Fibroblast of mammary gland (primary cell): ENCODE measurements at regions not wholly inside any gene's neighbourhood (a gene's known extent, or its start where the extent isn't known, plus 50 kb on each side); places are given as distances from the start of the nearest gene placed in this dataset.
A peak's percentile ranks its signal among the peaks of the same experiment; 100 is the strongest.

Experiments used
- DNase-seq: peaks from one replicate; pipeline ENCODE4 v3.0.0-alpha.2; 2010; ENCODE audit warnings: low read depth
- H3K4me3 ChIP-seq: 2 replicates; pipeline ENCODE4 v1.5.1; 2011; ENCODE audit warnings: low read depth, mild to moderate bottlenecking, low read length, moderate library complexity; ENCODE audit not compliant: control insufficient read depth
- TF ChIP-seq, protein P1 (sequence below): conservative IDR thresholded peaks from 2 replicates; pipeline ENCODE4 v1.5.1; 2011; ENCODE audit warnings: low read depth, low read length, inconsistent platforms; ENCODE audit not compliant: control insufficient read depth, insufficient read depth

DNA sequence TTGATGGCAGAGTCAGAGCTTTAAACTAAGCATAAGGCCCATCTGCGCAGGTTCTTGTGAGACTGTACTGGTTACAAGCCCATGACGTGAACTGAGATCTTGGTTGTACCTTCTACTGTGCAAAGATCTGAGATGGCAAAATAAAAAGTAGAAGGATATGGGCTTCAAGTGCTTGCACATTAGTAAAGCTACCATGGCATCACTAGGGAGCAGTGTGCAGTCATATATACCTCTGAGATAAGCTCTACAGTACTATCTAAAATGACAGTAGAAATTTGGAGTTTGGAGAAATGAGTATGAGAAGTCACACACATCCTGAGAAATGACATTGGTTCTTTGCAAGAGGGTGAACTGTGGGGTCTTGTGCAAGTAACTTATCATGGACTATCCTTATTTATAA is 408.2 kb upstream of the PRR16 start:
- peak; percentile 79 for DNase-seq
- TF ChIP-seq, protein P1, sequence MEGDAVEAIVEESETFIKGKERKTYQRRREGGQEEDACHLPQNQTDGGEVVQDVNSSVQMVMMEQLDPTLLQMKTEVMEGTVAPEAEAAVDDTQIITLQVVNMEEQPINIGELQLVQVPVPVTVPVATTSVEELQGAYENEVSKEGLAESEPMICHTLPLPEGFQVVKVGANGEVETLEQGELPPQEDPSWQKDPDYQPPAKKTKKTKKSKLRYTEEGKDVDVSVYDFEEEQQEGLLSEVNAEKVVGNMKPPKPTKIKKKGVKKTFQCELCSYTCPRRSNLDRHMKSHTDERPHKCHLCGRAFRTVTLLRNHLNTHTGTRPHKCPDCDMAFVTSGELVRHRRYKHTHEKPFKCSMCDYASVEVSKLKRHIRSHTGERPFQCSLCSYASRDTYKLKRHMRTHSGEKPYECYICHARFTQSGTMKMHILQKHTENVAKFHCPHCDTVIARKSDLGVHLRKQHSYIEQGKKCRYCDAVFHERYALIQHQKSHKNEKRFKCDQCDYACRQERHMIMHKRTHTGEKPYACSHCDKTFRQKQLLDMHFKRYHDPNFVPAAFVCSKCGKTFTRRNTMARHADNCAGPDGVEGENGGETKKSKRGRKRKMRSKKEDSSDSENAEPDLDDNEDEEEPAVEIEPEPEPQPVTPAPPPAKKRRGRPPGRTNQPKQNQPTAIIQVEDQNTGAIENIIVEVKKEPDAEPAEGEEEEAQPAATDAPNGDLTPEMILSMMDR, result peak; percentile 59
- no peak overlapping the region for H3K4me3 ChIP-seq

DNA sequence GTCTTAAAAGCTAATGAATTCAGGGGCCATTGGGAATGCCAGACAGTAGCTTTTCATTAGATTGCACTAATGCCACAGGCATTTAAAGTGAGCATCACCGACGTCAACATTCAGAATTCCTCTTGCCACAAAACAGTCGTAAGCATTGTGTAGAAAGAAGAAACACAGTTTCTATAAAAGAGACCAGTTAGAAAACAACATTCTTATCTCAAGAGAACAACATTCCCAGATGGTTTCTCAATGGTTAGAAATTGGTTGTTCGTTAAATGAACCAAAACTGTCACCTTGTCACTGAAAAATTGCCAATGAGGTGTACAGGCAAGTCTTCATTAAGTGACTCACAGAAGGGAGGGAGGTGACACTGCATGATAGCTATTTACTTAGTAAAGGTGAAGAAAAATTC is 401.6 kb upstream of the PRR16 start:
- no peak overlapping the region for H3K4me3 ChIP-seq
- TF ChIP-seq, protein P1, result no peak
- DNase-seq, result peak; percentile 8

DNA sequence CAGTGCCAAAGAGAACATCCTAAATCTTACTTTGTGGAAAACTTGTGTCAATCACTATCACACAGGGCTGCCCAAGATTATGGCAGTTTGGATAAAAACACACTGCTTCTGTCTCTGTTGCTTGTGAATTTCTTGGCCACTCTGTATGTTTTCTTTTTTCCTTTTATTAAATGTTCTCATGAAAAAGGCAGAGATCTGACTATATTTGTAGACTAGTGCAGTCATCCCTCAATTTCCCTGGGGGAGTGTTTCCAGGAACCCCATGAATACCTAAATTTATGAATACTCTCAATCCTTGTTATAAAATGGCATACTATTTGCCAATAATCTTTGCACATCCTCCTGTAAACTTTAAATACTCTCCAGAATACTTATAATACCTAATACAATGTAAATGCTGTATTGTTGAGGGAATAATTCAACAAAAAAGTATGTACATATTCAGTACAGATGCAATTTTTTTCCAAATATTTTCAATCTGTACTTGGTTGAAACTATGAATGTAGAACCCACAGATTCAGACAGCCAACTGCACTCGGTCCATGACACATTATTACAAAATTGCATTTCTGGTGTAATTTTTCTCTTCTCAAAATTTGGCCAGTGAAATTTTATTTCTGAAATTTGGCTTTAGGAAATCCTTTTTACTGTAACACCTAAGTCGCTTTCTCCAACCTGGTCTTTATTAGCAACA is 391.9 kb upstream of the PRR16 start:
- DNase-seq, result no peak
- TF ChIP-seq, protein P1, result no peak
- no peak overlapping the region for H3K4me3 ChIP-seq

DNA sequence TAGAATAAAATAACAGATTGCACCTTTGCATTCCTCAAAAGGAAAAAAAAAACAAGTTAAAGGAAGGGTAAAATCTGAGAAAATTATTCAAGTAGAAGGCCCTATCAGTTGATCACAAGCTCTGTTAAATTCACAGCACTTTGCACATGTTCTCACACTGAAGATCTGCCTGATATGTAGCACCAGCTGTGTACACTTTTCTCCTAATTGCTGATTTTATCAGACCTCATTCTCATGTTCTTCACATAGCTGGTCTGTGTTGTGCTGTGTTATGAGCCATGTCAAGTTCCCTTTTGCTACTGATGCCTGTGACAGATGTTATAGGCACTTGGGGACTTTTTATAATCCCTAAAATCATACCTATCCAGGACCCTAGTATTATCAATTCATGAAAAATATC is 390.4 kb upstream of the PRR16 start:
- TF ChIP-seq, protein P1, result no peak

DNA sequence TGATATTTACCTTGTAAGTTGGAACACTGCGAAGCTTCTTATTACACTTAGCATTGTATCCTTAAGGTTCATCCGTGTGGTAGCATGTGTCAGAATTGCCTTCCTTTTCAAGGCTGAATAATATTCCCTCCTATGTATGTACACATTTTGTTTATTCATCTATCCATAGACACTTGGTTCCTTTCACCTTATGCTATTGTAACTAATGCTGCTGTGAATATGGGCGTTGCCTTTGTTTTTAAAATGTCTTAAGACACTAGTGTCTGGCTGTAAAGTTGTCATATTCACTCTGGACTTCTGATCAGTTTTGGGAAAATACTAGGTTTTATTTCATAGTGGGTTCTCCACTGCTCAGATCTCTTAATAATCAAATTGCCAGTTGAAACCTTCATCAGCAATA is 383.3 kb upstream of the PRR16 start:
- H3K4me3 ChIP-seq, result no peak overlapping the region
- TF ChIP-seq, protein P1, result no peak
- no peak for DNase-seq

More for the DNA sequence above, 390.4 kb upstream of the PRR16 start:
- no peak overlapping the region for H3K4me3 ChIP-seq
- no peak for DNase-seq

DNA sequence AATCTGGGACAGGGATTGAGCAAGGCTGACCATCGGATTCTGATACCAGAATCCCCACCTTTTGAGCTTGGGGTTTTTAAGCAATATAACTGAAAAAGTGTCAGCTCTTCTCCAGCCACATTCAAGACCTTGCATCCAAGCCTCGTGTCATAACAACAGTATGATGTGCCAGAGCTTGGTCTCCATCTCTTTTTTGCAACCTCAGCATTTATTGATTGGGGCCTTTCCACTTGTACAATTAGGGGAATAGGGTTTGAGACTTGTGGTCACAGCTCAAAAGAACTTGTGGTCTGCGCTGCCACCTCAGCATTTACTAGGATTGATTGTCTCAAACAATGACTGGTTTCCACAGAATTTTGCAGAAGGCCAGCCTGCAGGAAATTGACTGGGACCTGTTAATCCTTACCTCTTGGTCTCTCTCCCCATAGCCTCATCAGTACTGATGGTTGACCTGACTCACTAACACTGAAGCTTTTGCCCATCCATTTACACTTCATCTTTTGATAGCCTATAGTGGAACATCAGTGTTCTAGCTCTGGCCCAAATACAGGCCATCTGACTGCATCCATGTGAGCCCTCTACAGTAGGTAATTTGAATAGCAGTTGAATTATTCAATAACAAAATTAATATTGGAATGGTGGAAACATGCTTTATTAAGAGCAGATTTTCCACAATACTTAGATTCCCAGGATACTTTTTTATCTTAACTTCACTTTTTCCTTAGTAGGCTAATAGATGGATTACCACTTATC is 381.6 kb upstream of the PRR16 start:
- no peak overlapping the region for H3K4me3 ChIP-seq
- no peak for DNase-seq
- TF ChIP-seq, protein P1, result peak; percentile 29
